ENCODE measurements at regions not wholly inside any gene's neighbourhood (a gene's known extent, or its start where the extent isn't known, plus 50 kb on each side); places are given as distances from the start of the nearest gene placed in this dataset.
"Not testable (repeated sequence)": the region's sequence is repeated elsewhere in the genome, so short reads cannot be mapped to it uniquely, and the experiment has no call there.

DNA sequence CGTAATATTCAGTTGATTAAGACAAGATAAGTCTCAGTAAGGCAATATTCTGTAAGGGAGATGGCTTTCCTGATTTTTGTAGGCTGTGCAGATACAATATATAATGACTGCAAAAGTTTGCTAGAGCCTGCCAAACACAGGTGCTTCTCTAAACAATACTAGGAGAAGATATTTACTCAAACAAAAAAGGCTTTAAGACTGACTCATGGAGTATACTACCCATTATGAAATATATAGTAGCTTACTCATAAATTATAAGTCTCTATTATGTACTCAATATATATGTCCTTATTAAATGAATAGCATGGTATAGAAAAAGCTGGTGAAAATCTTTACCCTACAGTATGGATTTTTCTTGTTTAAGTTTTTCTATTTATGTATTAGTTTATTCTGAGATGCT is 93.2 kb upstream of the IL15 start:
- DNase-seq: no peak

DNA sequence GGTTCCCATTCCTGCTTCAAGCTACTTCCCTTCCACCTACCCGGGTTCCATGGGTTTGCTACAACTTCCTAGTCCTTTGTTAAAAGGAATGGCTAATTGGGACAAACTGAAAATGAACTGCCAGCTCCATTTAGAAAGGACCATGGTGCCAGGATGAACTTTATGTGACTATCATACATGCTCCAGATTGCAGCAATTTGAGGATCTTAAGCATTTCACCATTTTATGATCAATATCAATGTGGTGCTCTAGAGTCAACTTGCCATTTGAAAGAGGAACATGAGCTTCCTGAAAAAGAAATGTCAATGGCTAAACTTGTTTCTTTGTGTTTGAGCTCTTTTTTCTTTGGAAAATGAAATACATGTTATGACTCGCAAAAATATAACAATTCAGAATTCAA is 92.7 kb upstream of the IL15 start:
- DNase-seq: no peak

DNA sequence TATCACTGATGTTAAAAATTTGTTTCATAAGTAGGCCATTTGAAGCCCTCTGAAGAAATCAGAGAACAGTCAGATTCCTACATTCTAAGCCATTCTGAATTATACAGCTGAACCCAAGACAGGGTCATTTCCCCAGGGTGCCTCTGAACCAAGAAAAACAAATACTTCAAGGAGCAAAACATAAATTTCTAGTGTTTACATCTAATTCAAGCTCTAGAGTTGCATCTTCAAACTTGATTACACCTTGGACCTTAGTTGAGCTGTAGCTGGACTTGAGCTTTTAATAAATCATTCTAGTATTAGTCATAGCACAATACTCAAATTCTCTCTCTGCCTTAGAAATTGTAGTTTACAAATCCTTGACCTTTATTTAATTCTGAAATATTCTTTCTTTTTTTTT is 87.6 kb upstream of the IL15 start:
- DNase-seq: no peak

DNA sequence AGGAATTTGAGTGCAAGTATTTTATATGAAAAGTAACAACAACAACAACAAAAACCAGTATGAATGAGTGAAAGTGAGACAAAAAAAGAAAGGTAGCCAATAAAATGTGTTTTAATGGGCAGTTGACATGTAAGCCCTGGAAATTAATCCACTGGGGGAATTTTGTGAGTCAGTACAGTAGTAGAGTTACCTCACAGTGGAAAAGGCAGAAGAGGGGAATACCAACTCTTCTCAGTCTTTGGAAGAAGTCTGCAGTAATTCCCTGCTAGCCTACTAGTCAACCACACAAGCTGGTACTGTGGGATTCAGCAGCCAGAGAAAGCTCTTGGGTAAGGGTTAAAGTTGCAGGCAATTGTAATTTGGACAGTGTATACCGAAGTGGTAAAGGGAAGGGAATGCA is 76.3 kb upstream of the IL15 start:
- no peak for DNase-seq

DNA sequence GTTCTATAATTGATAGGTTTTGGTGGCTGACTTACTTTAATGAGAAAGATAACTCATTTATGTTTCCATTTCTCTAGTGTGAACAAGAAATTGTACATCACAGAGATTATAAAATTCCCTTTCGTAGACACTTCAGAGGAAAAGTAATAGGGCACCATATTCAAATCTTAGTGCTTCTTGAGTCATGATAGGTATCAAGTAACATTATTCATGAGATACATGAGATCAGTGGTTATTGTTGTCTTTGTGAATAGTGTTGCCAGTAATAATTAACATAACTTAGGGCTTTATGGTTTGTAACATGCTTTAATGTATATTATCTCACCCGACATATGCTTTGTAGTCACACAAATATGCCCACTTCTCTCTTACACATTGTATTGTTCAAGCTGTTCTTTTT is 73.7 kb upstream of the IL15 start:
- DNase-seq: no peak

DNA sequence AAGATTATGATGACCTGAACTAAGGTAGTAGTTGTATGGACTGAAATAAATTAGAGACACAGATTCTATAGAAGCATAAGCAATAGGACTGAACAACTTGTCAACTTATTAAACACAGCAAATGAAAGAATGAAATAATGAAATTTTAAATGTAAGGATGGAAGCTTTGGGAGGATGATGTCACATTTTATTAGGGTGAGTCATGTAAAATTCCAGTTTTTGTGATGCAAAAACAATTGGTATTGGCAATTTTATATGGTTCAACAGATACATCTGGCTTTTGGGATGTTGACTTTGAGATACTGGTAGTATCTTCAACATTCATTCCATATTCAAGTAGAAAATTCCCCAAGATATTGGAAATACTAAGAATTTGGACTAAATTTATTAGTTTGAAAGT is 72.7 kb upstream of the IL15 start:
- no peak for DNase-seq

DNA sequence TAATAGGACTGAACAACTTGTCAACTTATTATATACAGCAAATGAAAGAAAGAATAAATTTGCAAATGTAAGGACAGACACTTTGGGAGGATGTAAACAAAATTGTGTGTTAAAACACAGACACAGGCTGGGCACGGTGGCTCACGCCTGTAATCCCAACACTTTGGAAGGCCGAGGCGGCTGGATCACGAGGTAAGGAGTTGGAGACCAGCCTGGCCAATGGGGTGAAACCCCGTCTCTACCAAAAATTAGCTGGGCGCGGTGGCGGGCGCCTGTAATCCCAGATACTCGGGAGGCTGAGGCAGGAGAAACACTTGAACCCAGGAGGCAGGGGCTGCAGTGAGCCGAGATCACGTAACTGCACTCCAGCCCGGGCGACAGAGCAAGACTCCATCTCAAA is 71.4 kb upstream of the IL15 start:
- DNase-seq: not testable (repeated sequence)

DNA sequence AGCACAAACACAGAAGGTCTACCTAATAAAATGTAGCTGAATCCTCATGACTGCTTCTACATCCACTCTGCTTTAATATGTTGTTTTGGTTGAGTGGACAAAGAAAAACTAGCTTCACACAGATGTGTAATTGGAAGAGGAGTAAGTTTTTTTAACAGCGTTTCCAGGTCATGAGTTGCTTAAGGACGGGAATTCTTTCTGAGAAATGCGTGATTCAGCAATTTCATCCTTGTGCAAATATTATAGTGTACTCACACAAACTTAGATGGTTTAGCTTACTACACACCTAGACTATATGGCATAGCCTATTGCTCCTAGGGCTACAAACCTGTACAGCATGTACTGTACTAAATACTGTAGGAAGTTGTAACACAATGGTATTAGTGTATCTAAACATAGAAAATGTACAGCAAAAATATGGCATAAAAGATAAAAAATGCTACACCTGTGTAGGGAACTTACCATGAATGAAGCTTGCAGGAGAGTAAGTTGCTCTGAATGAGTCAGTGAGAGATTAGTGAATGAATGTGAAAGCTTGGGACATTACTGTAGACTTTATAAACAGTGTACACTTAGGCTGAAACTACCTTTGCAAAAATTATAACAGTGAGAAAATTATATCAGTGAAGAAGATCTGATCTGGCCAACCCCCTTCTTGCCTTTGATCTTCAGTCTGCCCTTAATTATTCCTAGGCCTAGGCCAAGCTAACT is 70.8 kb upstream of the IL15 start:
- no peak for DNase-seq

DNA sequence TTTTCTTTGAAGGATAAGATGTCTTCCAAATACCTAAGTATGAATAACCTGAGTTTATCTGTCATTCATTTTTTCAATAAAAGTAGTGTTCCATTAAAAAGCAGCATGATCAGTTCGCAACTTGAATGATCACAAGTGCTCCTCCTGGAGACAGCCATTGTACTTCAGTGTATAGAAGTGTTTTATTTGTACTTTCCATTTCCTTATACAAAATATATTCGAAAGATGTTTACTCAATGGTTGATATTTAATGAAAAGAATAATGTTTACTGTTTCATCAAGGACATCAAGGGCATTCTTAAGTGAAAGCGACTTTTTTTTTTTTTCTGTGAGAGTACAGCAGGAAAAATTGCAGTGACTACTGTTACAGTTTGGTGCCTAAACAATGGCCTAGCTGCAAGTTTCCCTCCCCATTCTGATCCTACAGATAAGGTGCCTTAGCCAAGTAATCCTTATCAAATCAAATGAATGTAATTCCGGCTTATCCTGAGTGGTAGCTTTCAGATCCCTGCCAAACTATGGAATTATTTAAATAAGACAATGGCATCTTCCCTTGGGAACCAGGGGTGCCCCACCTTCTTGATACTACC is 69.0 kb upstream of the IL15 start:
- DNase-seq: no peak

DNA sequence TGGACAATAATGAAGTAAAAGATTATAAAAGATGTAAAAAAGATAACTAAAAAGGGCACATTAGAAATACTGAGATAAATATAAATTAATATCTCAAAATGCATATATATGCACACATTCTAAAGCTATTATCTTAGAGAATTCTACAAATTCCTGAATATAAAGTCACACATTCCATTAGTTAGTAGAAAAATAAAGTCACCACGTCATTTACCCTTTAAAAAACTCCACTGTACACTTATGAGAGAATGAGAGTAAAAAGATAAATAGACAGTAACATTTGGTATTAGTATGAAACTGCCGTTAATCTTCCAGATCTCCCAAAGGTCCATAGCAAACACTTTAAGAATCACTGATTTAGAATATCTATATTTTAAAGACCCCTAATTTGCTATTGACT is 67.2 kb upstream of the IL15 start:
- no peak for DNase-seq

DNA sequence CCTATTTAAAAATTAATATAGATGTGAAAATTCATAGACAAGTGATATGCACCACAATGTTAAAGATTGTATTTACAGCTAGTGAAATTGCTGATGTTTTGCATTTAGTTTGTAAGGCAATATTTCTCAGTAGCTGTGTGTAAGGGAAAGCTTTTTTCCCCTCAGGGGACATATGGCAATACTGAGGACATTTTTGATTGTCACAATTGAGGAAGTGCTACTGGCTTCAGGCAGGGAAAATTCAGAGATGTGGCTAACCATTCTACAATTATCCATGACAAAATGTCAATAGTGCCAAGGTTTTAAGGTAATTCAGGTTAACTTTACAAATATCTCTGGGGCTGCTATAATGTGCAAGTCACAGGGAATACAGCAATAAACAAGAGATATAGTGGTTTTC is 66.1 kb upstream of the IL15 start:
- no peak for DNase-seq

DNA sequence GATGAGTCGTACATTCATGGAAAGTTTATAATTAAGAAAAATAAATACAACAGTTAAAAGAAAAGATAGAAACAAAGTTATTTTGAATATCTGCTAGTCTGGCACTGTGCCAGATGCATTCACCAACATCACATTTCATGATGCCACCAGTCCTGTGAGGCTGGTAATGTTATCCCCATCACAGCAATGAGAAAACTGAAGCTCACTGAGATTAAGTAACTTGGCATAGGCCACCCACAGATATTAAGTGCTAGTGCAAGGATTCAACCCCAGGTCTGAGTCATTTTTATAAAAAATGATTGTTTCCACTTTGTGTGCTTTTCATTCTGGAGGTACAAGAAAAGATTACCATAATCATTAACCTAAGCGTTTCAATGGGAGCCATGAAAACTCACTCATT is 65.0 kb upstream of the IL15 start:
- DNase-seq: no peak

DNA sequence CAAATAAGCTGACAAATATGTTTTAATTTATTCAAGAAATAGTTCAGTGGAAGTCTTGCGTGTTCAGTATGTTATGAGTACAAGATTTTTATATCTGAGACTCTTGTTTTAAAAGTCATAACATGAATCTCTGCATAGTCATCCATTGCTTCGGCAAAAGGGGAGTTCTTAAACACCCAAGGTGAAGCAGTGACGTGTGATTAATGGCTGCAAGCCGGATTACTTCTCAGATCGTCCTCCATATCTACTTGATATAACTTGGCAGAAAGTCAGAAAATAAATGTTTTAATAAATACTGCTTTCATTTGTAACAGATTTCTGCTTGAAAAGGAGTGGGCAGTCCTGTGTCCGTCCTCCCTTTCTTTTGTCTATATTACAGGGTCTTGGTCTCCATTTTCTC is 64.6 kb upstream of the IL15 start:
- DNase-seq: no peak

DNA sequence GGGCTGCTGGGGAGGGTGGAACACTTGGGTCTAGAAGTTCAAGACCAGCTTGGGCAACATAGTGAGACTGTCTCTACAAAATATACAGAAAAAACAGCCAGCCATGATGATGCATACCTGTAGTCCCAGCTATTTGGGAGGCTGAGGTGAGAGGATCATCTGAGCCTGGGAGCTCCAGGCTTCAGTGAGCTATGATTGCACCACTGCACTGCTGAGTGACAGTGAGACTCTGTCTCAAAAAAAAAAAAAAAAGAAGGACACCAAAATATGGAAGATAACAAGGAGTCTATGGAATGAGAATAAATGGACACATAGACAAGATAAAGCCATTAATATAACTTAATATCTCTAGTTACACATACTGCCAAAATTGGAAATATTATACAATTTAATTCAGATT is 62.7 kb upstream of the IL15 start:
- no peak for DNase-seq

DNA sequence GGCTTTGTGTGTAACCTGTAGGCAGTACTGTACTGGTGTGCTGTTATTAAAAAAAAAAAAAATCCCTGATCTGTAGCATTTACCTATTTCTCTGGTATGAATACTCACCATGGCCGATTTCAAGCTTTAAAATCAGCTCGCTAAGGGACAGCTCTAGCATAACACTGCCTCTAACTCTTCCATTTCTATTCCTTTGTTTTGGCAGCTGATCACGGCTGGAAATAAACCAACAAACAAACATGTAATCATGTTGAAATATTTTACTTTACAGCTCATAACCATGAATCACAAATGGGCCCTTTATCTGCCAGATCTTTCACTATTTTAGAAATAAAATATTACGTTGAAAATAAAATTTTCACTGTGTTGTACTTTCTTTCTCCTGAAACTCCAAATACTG is 60.5 kb upstream of the IL15 start:
- DNase-seq: no peak

DNA sequence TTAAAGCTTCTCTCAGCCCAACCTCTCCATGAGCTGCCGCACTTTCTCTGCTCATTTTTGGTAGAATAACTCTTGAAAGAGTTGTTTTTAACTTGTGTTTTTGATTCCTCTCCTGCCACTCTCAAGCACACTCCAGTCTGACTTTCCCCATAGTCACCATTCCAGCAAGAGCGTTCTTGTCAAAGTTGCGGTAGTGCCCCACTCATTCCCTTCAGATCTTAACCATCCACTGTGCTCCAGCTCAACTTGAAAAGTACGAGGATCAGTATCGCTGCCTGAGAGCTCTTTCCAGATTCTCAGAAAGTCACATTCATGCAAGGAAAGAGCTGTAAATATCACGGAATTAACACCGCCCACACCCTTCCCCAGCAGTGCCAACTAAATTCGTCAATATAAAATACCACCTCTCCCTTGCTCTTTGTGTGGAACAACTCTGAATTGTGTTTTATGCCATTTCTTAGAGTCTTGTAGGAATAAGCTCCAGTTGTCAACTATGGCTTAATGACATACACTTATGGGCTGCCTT is 59.7 kb upstream of the IL15 start:
- DNase-seq: no peak

DNA sequence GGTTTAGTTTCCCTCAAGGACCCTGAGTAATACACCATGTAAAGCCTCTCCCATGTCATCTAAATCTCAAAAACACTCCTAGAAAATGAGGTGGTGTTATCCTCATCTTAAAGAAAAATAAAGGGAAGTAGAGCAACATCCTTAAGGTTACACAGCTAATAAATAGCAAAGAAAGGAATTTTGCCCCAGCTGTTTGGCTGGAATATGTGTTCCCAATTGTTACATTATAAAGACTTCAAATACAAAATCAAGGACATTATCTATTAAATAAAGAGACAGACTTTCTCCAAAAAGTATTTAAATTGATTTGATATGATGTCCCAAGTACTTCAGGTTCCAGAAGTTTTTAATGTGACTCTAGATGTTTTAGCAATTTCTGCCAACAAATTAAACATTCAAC is 57.9 kb upstream of the IL15 start:
- DNase-seq: no peak

DNA sequence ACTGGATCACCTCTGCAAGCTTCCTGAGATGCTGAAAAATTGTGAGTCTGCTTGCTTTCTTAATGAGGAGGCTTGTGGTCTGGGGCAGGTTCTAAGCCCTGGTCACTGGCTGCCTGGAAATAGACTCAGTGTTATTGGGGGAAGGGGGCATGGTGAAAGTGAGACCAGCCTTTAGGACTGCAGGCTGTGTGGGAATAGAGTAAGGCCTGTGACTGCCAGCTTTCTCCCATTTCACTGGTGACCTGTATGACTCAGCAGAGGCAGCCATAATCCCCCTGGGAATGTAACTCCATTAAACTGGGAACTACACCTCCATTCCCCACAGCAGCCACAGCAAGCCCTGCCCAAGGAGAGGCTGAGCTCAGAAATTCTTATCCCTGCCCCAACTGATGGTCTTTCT is 55.9 kb upstream of the IL15 start:
- no peak for DNase-seq
